Ishikawa (cell line): ENCODE measurements at regions not wholly inside any gene's neighbourhood (a gene's known extent, or its start where the extent isn't known, plus 50 kb on each side); places are given as distances from the start of the nearest gene placed in this dataset.

Experiments
- CEBPB ChIP-seq: IDR thresholded peaks from 2 replicates; pipeline ENCODE4 v1.6.1; 2012
- CREB1 ChIP-seq: IDR thresholded peaks from 2 replicates; pipeline ENCODE4 v1.6.1; 2012; ENCODE audit warnings: low read depth
- EGR1 ChIP-seq: IDR thresholded peaks from 2 replicates; pipeline ENCODE4 v1.6.1; 2012
- EP300 ChIP-seq: IDR thresholded peaks from 2 replicates; pipeline ENCODE4 v1.6.1; 2012; ENCODE audit warnings: borderline replicate concordance
- FOXM1 ChIP-seq: IDR thresholded peaks from 2 replicates; pipeline ENCODE4 v1.6.1; 2012; ENCODE audit warnings: low read depth, borderline replicate concordance
- NFIC ChIP-seq: IDR thresholded peaks from 2 replicates; pipeline ENCODE4 v1.6.1; 2012
- RAD21 ChIP-seq: IDR thresholded peaks from 2 replicates; pipeline ENCODE4 v1.6.1; 2012; ENCODE audit warnings: low read depth
- TAF1 ChIP-seq: IDR thresholded peaks from 2 replicates; pipeline ENCODE4 v1.6.1; 2012; ENCODE audit warnings: low read depth, mild to moderate bottlenecking
- TCF12 ChIP-seq: IDR thresholded peaks from 2 replicates; pipeline ENCODE4 v1.6.1; 2012; ENCODE audit warnings: low read depth
- TEAD4 ChIP-seq: IDR thresholded peaks from 2 replicates; pipeline ENCODE4 v1.6.1; 2012
- YY1 ChIP-seq: IDR thresholded peaks from 2 replicates; pipeline ENCODE4 v1.6.1; 2012; ENCODE audit warnings: low read depth
- ZBTB7A ChIP-seq: IDR thresholded peaks from 2 replicates; pipeline ENCODE4 v1.6.1; 2012; ENCODE audit warnings: low read depth
- TF ChIP-seq, protein P1 (sequence below): IDR thresholded peaks from 2 replicates; pipeline ENCODE4 v1.6.1; 2012
- TF ChIP-seq, protein P2 (sequence below): IDR thresholded peaks from 2 replicates; pipeline ENCODE4 v1.6.1; 2012; ENCODE audit warnings: low read depth, mild to moderate bottlenecking
- TF ChIP-seq, protein P3 (sequence below): IDR thresholded peaks from 2 replicates; pipeline ENCODE4 v1.6.1; 2012

DNA sequence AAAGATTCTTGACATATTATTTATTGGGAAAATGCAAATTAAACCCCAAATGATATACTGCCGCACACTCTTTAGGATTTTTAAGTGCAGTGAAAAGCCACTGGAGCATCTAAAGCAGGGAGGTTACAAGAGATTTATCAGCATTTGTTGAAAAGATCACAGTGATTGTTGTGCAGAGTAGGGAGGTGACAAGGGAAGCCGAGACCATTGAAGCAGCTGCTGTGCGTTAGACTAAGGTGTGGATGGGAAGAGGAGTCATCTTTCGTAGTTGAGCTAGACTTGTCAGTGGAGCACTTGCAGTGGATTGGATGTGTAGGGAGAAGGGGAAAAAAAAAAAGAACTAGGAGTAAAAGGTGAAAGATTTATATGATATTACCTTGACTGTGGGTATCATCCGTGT, 854.6 kb downstream of the NTRK3 start:
- TF ChIP-seq NFIC: no peak
- no peak for TF ChIP-seq TCF12
- TF ChIP-seq ZBTB7A: no peak
- TF ChIP-seq FOXM1: no peak
- TF ChIP-seq CEBPB: no peak
- no peak for TF ChIP-seq YY1

DNA sequence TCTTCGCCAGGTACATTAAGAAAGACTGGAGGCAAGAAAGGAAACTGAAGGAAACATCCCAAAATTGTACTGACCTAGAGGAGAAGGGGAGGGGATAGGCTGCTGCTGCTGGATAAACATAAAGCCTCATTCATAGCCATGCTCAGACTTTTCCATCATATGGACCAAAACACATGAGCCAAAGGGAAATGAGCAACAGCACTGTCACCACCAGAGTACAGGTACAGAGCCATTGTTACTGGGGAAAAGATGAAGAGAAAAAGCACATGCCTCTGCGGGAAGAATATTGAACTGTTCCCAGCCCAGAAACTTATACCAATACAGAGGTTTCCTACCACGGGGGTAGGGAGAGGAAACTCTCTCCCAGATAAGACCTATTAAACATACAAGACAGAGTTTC, 861.9 kb downstream of the NTRK3 start:
- TF ChIP-seq EP300: no peak
- TF ChIP-seq RAD21: no peak
- TF ChIP-seq TCF12: no peak
- TF ChIP-seq CEBPB: no peak
- no peak for TF ChIP-seq ZBTB7A
- TF ChIP-seq, protein P1, sequence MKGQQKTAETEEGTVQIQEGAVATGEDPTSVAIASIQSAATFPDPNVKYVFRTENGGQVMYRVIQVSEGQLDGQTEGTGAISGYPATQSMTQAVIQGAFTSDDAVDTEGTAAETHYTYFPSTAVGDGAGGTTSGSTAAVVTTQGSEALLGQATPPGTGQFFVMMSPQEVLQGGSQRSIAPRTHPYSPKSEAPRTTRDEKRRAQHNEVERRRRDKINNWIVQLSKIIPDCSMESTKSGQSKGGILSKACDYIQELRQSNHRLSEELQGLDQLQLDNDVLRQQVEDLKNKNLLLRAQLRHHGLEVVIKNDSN: no peak
- TF ChIP-seq EGR1: no peak
- no peak for TF ChIP-seq YY1
- no peak for TF ChIP-seq CREB1
- TF ChIP-seq, protein P2, sequence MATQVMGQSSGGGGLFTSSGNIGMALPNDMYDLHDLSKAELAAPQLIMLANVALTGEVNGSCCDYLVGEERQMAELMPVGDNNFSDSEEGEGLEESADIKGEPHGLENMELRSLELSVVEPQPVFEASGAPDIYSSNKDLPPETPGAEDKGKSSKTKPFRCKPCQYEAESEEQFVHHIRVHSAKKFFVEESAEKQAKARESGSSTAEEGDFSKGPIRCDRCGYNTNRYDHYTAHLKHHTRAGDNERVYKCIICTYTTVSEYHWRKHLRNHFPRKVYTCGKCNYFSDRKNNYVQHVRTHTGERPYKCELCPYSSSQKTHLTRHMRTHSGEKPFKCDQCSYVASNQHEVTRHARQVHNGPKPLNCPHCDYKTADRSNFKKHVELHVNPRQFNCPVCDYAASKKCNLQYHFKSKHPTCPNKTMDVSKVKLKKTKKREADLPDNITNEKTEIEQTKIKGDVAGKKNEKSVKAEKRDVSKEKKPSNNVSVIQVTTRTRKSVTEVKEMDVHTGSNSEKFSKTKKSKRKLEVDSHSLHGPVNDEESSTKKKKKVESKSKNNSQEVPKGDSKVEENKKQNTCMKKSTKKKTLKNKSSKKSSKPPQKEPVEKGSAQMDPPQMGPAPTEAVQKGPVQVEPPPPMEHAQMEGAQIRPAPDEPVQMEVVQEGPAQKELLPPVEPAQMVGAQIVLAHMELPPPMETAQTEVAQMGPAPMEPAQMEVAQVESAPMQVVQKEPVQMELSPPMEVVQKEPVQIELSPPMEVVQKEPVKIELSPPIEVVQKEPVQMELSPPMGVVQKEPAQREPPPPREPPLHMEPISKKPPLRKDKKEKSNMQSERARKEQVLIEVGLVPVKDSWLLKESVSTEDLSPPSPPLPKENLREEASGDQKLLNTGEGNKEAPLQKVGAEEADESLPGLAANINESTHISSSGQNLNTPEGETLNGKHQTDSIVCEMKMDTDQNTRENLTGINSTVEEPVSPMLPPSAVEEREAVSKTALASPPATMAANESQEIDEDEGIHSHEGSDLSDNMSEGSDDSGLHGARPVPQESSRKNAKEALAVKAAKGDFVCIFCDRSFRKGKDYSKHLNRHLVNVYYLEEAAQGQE: no peak
- TF ChIP-seq FOXM1: no peak
- no peak for TF ChIP-seq TEAD4
- no peak for TF ChIP-seq NFIC

DNA sequence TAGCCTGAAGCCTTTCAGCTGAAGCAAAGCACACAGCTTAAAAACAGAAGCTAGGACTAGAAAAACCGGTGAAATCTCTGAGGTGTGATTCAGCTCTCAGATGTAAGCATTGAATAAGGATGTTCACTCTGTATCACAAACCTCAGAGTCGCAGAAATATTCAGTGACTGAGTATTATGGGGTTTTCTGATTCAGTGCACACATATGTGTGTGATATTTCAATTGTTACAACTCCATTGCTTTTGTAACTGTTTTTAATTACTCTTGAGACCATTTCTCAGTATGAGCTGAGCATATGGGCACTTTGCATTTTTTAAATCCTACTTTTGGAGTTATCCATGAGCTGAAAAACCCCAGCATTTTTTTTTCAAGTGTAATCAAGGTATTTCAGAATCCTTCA, 868.8 kb downstream of the NTRK3 start:
- no peak for TF ChIP-seq RAD21
- no peak for TF ChIP-seq TEAD4
- TF ChIP-seq NFIC: no peak
- TF ChIP-seq, protein P1: no peak
- TF ChIP-seq, protein P2: no peak
- no peak for TF ChIP-seq FOXM1

DNA sequence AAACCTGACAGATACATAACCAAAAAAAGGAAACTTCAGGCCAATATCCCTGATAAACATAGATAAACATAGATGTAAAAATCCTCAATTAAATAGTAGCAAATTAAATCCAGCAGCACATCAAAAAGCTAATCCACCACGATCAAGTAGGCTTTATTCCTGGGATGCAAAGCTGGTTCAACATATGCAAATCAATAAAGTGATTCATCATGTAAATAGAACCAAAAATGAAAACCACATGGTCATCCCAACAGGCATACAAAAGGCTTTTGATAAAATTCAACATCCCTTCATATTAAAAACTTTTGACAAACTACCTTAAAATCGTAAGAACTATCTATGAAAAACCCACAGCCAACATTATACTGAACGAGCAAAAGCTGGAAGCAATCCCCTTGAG, 882.2 kb downstream of the NTRK3 start:
- TF ChIP-seq NFIC (no peak), RAD21 (no peak), CEBPB (no peak), CREB1 (no peak), YY1 (no peak), TAF1 (no peak), FOXM1 (no peak), EP300 (no peak), TCF12 (no peak), TEAD4 (no peak), EGR1 (no peak)
- TF ChIP-seq, protein P3, sequence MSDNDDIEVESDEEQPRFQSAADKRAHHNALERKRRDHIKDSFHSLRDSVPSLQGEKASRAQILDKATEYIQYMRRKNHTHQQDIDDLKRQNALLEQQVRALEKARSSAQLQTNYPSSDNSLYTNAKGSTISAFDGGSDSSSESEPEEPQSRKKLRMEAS: no peak
- TF ChIP-seq, protein P2: no peak
- TF ChIP-seq, protein P1: no peak

DNA sequence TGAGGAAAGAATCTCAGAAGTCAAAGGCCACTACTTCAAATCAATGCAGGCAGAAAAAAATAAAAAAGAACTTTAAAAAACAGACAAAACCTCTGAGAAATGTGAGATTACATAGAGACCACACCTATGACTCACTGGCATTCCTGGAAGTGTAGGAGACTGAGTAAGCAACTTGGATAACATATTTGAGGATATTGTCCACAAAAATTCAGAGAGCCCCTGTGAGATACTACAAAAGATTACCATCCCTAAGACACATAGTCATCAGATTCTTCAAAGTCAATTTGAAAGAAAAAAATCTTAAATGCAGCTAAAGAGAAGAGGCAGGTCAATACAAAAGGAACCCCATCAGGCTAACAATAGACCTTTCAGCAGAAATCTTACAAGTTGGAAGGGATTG, 887.3 kb downstream of the NTRK3 start:
- TF ChIP-seq YY1 (no peak), EGR1 (no peak), TCF12 (no peak)
